ENCODE measurements at regions not wholly inside any gene's neighbourhood (a gene's known extent, or its start where the extent isn't known, plus 50 kb on each side); places are given as distances from the start of the nearest gene placed in this dataset.

- TF ChIP-seq, protein P1, sequence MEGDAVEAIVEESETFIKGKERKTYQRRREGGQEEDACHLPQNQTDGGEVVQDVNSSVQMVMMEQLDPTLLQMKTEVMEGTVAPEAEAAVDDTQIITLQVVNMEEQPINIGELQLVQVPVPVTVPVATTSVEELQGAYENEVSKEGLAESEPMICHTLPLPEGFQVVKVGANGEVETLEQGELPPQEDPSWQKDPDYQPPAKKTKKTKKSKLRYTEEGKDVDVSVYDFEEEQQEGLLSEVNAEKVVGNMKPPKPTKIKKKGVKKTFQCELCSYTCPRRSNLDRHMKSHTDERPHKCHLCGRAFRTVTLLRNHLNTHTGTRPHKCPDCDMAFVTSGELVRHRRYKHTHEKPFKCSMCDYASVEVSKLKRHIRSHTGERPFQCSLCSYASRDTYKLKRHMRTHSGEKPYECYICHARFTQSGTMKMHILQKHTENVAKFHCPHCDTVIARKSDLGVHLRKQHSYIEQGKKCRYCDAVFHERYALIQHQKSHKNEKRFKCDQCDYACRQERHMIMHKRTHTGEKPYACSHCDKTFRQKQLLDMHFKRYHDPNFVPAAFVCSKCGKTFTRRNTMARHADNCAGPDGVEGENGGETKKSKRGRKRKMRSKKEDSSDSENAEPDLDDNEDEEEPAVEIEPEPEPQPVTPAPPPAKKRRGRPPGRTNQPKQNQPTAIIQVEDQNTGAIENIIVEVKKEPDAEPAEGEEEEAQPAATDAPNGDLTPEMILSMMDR (conservative IDR thresholded peaks at IDR 0.05; ENCODE audit: control insufficient read depth, insufficient read depth, low read depth, low read length): no peak
- no peak overlapping the region for H3K4me3 ChIP-seq (ENCODE audit: control insufficient read depth, low read depth, low read length)
- DNase-seq (ENCODE audit: low read depth): no peak
Observed at GRCh38 chr5:167533814-167534795, 757.3 kb upstream of the WWC1 start.

GRCh38 chr5:167539747-167540146 is 751.7 kb upstream of the WWC1 start:
- DNase-seq (ENCODE audit: low read depth): no peak
- TF ChIP-seq, protein P1 (conservative IDR thresholded peaks at IDR 0.05; ENCODE audit: control insufficient read depth, insufficient read depth, low read depth, low read length): no peak
- H3K4me3 ChIP-seq (ENCODE audit: control insufficient read depth, low read depth, low read length): no peak overlapping the region

DNA sequence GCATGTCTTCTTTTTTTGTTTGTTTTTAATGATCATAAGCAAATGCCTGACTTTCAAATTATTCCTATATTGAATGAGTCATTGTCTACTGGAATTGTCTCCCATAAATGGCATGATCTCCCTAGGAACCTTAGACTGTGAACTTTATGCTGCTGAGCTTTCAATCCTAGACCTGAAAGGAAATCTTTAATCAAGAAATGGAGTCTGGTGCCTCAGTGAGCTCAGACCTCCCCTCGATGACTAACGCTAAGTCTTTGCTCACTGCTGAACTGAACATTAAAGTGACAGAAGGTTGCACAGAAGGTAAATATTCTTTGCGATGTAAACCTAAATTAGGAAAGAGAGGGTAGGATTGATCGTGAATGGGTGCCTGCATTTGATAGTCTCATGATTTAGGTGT is 745.2 kb upstream of the WWC1 start:
- TF ChIP-seq, protein P1 (conservative IDR thresholded peaks at IDR 0.05; ENCODE audit: control insufficient read depth, insufficient read depth, low read depth, low read length): no peak
- H3K4me3 ChIP-seq (ENCODE audit: control insufficient read depth, low read depth, low read length): no peak overlapping the region
- no peak for DNase-seq (ENCODE audit: low read depth)

- H3K4me3 ChIP-seq (ENCODE audit: control insufficient read depth, low read depth, low read length): no peak overlapping the region
- TF ChIP-seq, protein P1 (conservative IDR thresholded peaks at IDR 0.05; ENCODE audit: control insufficient read depth, insufficient read depth, low read depth, low read length): no peak
- no peak for DNase-seq (ENCODE audit: low read depth)
Observed at GRCh38 chr5:167552356-167552755, 739.1 kb upstream of the WWC1 start.

DNA sequence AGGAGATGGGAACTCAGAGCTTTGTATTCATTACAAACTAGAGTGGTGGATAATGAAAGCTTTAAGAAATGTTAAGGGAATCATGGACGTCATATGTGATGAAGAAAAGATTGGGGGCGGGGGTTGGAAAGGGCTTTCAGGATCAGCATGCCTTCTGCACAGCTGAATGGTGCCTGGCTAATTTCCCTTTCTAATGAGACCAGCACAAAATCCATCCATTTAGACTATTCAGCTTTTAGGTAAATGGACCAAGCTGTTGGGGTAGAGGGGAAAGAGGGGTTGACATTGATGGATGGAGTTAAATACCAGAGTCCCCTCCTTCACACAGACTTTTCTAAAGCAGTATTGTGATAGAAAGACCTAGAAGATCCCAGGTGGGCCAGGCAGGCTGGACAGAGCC is 737.9 kb upstream of the WWC1 start:
- no peak for DNase-seq (ENCODE audit: low read depth)
- H3K4me3 ChIP-seq (ENCODE audit: control insufficient read depth, low read depth, low read length): no peak overlapping the region
- TF ChIP-seq, protein P1 (conservative IDR thresholded peaks at IDR 0.05; ENCODE audit: control insufficient read depth, insufficient read depth, low read depth, low read length): no peak

GRCh38 chr5:167554564-167555290 is 736.7 kb upstream of the WWC1 start:
- no peak overlapping the region for H3K4me3 ChIP-seq (ENCODE audit: control insufficient read depth, low read depth, low read length)
- TF ChIP-seq, protein P1 (conservative IDR thresholded peaks at IDR 0.05; ENCODE audit: control insufficient read depth, insufficient read depth, low read depth, low read length): no peak
- DNase-seq (ENCODE audit: low read depth): no peak
